ELR (cell line): ENCODE measurements at regions not wholly inside any gene's neighbourhood (a gene's known extent, or its start where the extent isn't known, plus 50 kb on each side); places are given as distances from the start of the nearest gene placed in this dataset.
A peak's percentile ranks its signal among the peaks of the same experiment; 100 is the strongest.
"Not testable (repeated sequence)": the region's sequence is repeated elsewhere in the genome, so short reads cannot be mapped to it uniquely, and the experiment has no call there.

ENCODE experiments used
- DNase-seq: peaks from one replicate; pipeline ENCODE4 v3.0.0-alpha.2; 2015; ENCODE audit warnings: low read depth

DNA sequence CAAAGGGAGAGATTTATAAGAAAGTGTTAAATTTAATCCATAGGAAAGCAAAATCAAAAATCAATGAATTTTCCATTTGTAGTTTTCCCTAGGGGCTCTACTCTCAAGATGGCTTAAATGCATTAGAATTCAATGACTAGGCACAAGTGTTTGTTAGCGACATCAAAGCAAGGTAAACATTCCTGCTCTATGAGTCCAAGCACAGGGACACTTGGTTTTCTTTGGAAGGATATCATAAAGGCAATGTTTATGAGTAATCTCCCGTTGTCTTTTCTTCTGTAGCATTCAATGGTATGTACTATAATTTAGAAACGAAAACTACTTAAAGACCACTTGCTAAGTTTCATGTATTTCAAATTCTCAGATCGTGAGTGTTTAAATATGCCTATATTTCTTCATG, 54.8 kb upstream of the ZNF717 start:
- DNase-seq = peak; percentile 20

DNA sequence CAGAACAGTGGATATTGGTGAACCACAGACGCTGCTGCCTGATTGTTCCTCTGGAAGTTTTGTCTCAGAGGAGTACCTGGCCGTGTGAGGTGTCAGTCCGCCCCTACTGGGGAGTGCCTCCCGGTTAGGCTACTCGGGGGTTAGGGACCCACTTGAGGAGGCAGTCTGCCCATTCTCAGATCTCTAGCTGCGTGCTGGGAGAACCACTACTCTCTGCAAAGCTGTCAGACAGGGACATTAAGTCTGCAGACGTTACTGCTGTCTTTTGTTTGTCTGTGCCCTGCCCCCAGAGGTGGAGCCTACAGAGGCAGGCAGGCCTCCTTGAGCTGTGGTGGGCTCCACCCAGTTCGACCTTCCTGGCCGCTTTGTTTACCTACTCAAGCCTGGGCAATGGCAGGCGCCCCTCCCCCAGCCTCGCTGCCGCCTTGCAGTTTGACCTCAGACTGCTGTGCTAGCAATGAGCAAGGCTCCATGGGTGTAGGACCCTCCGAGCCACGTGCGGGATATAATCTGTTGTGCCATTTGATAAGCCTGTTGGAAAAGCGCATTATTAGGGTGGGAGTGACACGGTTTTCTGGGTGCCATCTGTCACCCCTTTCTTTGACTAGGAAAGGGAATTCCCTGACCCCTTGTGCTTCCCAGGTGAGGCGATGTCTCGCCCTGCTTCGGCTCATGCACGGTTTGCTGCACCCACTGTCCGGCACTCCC, 65.1 kb upstream of the ZNF717 start:
- not testable (repeated sequence) for DNase-seq

DNA sequence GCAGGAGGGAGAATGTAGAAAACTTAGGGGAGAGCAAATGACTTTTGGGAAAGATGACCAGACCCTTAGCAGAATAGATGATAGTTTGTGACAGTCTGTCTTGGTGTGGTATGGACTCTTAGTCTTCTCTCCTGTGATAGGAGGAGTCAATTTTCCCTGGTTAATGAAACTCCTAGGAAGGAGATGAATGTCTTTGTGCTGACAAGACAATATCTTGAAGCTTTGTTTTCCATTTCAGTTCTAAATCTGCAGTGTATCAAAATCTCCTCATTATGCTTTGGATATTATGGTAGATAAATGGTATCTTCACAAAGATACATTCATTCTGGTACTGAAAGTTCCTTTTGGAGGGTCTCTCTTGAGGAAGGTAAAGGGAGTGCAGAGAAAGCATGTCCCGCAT, 77.8 kb upstream of the ZNF717 start:
- no peak for DNase-seq

DNA sequence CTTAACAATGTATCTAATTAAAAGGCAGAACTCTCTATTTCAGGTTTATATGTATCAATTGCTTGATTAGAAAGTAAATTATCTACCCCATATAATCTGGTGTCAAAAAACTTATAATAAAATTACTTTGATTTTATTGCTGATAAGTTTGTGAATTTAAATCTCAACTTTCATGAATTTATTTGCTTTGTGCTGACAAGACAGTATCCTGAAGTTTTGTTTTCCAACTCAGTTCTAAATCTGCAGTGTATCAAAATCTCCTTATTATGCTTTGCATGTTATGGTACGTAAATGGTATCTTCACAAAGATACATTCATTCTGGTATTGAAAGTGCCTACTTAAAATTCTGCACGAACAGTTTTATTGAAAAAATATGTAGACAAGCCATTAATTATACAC, 78.5 kb upstream of the ZNF717 start:
- no peak for DNase-seq

DNA sequence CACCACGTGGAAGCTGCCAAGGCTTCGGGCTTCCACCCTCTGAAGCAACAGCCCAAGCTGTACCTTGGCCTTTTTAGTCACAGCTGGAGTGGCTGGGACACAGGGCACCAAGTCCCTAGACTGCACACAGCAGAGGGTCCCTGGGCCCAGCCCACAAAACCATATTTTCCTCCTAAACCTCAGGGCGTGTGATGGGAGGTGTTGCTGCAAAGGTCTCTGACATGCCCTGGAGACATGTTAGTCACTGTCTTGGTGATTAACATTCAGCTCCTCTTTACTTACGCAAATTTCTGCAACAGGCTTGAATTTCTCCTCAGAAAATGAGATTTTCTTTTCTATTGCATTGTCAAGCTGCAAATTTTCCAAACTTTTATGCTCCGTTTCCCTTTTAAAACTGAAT, 98.4 kb upstream of the ZNF717 start:
- peak; percentile 42 for DNase-seq

DNA sequence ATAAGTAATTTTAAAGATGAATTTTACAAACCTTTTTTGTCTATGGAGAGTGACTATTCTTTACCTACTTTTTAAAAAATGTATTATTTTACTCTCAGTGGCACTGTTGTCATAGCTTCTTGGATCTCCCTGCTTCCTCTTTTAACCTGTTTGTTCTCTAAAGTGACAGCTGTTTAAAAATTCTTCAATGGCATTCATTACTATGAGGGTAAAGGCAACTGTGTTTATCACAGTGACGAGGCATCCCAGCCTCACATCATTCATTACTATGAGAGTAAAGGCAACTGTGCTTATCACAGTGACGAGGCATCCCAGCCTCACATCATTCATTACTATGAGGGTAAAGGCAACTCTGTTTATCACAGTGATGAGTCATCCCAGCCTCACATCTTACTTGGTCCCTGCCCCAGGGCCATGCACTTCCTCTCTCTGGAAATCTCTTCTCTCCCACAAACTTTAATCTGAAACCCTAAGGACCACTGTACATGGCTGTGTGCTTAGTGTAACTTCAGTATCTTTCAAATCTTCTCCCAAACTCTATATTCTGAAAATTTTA, 101.7 kb upstream of the ZNF717 start:
- peak; percentile 82 for DNase-seq

DNA sequence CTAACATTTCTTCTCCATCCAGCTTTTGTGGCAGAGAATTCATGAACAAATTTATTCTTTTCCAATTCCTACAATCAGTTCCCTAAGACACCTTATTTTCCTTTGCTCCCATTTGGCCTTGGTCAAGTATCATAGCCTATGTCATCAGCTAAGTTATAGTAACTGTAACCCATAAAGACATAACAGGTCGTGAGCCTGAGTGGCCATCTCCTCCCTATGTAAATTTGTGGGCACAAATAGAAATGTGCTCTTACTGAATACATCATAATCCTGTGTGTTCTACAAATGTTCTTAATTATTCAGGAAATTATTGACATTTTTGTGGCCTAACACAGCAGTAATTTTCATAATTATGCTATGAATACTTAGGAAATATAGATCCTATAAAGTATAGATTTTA, 108.9 kb upstream of the ZNF717 start:
- DNase-seq = no peak

DNA sequence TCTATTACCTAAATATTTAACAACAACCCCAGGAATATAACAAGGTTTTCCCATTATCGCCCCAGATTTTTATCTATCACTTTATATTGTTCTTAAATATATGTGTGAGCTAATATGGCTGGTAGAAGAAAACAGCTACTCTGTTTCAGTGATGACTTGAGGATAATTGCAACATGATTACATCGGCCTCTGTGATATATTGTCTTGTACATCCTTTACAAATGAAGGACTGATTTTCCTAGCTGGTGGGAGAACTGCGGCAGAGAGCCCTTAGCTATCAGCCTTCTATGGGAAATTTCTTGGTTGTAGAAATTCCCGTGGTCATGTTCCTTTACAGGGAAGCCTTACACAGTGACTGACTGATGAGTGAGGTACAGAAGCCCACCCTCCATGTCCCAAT, 110.9 kb upstream of the ZNF717 start:
- DNase-seq = no peak

DNA sequence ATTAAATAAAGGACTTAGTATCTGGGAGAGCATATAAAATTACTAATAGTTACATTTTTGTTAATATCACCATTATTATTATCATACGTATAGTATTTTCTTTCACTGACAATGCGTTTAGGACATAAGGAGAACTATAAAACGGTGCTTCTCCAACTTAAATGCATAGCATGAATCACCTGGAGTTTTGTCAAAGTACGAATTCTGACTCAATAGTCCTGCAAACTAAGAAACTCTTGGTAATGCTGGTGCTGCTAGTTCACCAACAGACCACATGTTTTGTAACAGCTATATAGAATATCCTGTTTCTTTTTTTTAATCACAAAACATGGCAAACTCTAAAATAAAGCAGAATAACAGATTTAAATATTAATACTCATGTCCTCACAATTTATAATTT, 116.1 kb upstream of the ZNF717 start:
- DNase-seq = peak; percentile 66

DNA sequence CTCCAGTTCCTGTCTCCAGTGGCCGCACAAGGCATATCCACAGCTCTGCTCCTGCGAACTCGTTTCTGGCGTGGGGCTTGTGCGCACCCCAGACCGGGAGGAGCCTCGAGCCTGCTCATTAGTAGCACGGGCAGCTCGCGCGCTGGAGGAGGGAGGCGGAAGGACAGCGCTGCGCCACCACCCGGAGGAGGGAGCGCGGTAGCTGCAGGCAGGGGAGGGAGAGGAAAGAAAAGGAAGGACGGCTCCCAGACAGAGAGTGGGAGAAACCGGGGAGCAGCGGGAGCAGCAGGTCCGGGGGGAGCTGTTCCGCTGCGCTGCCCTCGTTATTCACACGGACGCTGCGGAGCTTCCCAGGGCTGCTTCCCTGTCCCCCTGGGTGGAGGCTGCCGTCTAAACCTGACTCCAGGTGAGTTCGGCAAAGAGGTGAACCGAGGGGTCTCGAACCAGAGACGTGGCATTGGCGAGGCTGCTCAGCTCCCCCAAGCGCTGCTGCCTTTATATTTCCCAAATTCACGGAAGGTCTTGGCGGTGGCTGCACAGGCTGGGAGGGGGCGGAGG, 121.3 kb upstream of the ZNF717 start:
- peak; percentile 73 for DNase-seq

DNA sequence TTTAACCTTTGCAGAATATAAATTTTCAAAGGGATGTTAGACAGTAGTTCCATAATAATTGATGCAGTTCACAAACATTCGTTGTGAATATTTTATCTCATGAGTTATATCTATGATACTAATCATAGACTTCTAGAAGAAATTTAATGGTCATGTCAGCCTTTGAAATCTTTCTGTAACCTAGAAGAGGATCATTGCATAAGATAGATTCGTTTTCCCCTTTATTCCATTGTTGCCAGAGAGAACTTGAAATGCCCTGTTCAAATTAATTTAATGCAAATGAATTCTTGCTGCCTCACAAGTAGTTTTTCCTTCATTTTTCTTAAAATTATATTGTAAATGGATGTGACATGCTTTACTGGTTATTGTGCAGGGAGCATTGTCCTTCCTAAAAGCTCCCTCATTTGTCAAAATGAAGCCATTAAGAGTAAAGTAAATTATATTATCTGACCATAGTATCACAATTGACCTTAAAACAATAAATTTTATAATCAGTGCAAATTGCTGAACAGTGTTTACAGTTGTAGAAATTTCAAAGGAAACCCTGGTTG, 128.5 kb upstream of the ZNF717 start:
- no peak for DNase-seq

DNA sequence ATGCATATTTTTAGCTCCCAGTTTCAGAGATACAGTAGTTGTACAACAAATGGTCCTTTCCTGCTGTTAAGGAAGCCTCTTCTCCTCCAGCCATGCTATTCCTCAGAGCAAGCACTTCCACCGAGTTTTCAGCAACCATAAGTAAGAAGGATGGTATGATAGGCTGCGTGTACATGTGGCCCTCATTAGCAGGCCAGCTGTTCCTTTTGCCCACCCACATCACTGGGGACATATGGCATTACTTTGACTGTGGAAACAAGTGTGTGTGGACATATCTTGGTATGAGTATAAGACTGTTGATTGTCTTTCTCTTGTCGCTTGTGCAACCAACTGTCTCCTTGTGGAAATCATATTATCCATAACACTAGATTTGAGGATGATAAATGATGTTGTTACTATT, 129.4 kb upstream of the ZNF717 start:
- not testable (repeated sequence) for DNase-seq

DNA sequence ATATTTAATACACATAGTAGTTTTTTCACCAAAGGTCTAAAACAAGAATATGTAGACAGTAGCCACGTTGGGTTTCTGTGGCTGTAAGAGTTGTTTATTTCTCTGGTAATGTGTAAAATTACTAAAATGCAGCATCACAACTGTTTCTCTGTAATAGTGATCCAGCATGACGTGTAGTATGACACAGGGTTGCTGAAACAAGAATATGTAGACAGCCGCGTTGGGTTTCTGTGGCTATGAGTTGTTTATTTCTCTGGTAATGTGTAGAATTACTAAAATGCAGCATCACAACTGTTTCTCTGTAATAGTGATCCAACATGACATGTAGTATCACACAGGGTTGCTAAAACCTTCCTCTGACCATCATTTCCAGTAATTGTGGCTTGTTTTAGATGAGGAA, 153.6 kb upstream of the ZNF717 start:
- DNase-seq = peak; percentile 51

DNA sequence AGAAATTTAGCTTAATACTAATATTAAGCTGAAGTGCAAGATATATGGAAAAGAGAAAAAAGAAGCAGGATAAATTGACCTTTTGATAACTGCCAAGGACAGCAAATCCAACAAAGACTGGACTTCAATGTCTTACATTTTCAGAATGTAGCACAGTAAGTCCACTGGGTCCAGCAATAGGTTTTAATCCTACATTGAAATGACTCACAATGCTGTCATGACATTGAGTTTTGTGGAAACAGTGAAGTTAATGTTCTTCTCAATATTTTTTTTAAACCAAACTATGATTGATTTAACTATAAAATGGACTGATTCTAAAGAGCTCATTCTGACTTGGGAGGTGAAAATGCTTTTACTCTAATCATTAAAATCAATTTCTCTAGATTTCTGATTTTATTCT, 166.6 kb upstream of the ZNF717 start:
- peak; percentile 49 for DNase-seq

DNA sequence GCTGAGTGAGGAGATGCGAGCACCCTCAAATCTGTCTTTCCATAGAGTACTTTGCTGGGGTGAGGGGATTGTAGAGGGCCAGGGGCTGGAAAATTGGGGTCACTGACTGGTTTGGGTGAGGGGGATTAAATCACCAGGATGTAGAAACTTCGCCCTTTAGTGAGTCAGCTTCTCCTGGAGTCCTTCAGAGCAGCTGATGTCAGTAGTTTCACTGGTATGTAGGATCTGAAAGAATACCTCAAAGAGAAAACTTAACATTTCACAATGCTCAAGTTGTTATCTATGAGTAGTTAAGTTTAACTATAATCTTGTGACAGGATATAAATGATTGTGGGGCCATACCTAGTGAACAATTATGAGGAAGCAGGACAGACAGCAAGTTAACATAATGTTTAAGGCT, 174.7 kb upstream of the ZNF717 start:
- DNase-seq = not testable (repeated sequence)

DNA sequence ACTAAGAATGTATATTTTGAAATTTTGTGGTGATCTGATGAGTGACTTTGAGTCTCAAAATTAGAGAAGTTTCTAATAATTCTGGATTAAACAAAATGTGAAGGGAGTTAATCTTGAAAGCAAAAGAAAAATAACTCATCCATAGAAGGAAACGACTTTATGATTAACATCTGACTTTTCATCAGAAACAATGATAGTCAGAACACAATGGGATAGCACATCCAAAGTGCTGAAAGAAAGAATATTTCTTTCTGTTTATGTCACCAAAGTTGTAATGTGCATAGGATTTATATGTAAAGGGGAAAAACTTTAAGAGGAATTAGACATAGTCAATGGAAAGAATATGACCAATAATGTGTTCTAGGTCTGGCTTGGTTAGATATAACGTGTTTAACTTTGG, 176.7 kb upstream of the ZNF717 start:
- not testable (repeated sequence) for DNase-seq

DNA sequence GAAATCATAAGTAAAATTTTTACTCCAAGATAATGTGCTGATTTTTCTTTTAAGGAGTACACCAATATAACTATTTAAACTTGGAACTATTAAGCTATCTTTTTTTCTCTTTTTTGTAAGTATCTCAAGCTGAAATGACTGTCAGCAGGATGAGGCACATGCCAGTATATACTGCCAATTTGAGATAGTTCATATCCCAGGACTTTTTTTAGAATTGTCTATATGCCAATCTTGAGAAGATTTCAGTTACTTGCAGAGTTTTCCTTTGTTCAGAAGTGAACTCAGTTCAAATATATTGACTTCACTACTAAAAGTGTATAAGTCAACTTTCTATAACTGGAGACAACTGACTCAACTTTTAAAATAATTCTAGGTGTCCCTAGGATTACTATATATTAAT, 181.7 kb upstream of the ZNF717 start:
- no peak for DNase-seq

DNA sequence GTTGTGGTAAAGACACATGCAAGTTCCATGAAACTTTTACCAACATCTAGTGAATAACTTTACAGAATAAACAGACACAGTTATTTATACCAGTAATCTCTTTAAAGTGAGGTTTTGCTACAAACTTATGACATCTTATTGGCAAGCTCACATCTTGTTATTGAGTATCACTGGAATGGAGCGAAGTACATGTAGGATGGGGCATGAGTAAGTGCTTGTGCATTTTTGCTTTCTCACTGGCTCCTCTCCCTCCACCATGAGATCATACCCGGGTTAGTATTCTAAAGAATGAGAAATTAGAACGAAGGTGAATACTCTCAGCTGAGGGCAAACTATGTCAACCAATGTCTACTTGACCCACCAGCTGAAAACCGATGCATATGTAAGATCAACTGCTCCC, 193.3 kb upstream of the ZNF717 start:
- peak; percentile 65 for DNase-seq

DNA sequence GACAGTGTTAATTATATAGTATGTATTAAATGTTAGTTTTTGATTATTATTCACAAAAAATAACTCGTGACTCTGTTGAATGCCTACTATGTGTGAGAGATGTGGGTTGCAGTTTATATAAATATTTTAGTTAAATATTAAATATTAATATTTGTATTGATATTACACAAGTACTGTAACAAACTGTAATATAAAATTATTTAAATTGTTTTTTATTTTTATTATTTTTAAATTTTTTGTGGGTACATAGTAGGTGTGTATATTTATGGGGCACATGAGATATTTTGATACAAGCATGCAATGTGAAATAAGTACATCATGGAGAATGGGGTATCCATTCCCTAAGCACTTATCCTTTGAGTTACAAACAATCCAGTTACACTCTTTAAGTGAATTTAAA, 196.1 kb upstream of the ZNF717 start:
- DNase-seq = no peak

DNA sequence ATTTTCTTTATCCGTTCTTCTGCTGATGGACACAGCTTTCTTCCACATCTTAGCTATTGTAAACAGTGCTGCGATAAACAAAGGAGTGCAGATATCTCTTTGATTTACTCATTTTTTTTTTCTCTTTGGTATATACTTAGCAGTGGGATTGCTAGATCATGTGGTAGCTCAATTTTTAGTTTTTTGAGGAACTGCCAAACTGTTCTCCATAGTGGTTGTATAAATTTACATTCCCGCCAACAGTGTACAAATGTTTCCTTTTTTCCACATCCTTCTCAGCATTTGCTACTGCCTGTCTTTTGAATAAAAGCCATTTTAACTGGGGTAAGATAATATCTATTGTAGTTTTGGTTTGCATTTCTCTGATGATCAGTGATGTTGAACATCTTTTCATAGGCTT, 196.8 kb upstream of the ZNF717 start:
- no peak for DNase-seq

DNA sequence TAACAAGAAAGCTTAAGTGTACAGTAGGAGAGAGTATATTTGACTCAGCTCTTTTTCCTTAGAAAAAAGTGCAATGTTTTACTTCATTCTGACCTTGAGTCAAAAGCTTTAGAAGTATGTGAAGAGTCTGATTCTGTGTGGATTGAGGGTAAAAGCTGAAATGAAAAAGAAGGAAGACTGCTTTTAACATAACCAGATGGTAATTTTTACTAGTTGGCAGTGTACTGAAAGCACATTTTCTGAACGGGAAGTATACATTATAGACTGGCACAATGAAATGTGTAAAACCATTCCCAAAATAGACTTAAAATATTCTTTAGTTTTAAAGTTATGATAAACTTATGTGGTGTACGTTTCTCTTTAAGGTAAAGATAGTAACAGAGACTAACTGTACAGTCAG, 197.8 kb upstream of the ZNF717 start:
- DNase-seq = no peak

DNA sequence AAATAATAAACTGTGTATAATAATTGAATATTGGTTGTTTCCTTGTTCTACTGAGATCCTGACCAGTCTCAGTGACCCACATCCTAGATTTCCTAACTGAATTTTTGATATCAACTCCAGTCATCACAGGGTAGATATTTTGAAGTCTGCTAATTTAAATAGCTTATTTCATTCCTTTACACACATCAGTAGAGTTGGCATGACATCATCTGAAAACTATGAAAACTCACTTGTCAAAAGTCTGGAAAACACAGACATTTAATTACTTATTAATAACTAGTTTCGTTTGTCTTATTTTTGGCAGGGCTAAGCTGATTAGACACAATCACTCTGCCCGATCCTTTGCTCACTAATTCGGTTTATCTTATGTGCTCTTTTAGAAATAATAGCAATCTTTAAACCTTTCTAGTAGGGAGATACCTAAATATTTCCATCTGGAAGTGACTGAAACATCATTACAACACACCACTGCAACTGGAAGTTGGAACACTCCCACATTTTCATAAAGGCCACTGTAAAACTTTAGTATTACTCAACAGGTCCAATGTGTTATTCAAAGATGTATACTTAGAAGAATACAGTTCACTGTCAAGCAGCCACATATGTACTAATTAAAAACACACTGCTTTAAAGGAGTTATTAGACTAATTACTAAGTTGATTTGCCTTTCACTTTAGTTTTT, 198.4 kb upstream of the ZNF717 start:
- DNase-seq = peak; percentile 9

DNA sequence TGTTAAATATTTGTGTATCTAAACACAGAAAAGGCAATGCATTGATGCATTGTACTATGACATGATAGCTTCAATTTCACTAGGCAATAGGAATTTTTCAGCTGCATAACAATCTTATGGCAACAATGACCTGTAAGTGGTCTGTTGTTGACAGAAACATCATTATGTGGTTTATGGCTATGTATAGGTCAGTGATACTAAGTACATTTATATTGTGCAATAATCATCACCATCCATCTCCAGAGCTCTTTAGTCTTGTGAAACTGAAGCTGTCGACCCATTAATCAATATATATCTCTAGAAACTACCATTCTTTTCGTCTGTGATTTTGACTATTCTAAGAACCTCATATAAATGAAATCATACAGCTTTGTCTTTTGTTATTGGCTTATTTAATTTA, 200.1 kb upstream of the ZNF717 start:
- DNase-seq = no peak
